DMS79 treated with DMSO at 0.1 percent for 48 hours (cell line): ENCODE measurements at regions not wholly inside any gene's neighbourhood (a gene's known extent, or its start where the extent isn't known, plus 50 kb on each side); places are given as distances from the start of the nearest gene placed in this dataset.

ENCODE experiments used
- DNase-seq: peaks from one replicate; lab custom pipeline; 2025; lab: John Stamatoyannopoulos, UW

DNA sequence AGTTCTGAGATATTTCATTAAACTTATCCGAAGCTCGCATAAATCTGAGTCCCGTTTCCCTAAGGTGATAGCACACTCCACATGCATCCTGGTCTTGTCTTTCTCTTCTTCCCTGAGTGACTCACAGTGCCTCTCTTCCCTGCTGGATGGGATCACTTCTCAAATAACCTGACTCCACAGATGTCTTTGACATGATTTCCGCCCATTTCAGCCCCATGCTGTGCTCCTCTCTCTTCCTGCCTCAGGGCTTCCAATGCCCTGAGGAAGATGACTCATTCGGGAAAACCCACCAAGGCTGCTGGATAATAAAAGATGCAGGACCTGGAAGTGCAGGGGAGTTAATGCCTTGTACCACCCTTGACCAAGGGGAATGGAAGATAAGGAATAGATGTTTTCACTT lies 441.7 kb upstream of the SOX11 start:
- no peak for DNase-seq

DNA sequence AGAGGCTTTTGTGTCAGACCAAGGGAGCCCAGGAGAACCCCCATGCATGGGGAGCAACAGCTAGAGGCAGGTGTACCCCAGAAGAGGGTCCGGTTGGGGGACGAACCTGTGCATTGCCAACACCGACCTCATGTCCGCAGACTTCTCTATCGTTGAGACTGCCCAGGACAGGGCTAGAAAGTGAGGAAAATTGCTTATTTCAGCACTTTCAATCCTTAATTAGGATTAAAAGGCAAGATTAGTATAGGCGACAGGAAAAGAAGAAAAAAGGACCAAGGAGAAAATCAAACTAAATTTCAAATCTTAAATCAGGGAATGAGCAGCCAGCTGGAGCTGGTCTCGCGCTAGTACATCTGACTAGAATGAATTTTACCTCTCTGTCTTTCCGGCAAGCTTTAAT lies 438.9 kb upstream of the SOX11 start:
- DNase-seq, result no peak

DNA sequence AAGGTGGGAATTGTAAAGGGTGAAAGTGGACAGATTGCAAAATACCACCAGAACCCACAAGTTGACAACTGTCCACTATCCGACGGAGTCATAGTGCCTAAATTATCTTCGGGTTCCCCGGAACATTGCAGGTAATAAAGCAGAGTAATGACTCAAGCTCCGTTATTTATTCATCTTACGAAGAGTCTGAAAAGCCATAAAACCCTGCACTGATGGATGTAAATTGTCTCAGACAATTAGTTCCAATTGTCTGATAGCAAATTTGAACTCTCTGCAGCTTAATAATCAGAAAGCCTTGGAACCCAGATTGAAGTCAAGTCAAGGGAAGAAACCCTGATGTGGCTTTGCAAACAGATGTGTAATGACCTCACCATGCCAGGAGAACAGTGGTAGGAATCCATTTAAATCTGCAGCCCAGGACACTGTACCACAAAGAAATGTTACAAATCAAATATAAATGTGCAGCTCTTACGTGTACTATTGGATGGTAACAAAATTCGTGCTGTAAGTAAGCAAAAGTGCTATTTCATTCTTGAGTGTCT lies 437.3 kb upstream of the SOX11 start:
- no peak for DNase-seq

DNA sequence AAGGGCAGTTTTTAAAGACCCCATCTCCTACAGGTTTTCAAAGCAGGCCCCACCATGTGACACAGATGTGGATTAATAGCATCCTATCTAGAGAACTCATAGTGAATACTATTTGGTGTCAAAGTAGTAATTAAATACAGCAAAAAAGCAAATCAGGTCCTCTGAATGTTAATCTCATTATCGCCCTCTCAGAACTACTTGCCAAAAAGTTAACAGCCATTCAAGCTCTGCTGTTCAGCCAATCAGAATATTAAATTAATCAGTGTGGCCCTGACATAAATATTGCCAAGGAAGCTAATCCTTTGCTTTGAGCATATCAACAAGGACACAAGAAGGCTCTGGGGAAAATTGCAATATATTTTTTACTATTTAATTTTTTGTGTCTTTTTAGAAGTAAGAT lies 428.9 kb upstream of the SOX11 start:
- DNase-seq, result no peak

DNA sequence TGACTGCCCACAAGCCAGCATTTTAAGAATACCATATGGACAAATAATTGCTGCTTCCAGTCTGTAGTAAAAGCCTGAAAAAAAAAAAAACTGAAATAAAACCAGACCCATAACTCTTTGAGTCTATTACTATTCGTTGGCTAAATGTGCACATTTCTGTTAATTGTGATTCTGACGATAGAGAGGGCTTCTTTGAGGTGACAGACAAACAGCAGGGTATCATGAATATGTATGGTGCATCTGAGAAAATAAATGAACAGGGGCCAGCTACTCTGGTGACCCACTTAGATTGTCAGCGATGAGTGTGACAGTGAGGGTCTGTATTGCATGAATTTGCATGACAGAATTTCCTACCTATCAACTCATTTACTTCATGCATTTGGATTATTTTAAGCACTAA lies 427.8 kb upstream of the SOX11 start:
- no peak for DNase-seq

DNA sequence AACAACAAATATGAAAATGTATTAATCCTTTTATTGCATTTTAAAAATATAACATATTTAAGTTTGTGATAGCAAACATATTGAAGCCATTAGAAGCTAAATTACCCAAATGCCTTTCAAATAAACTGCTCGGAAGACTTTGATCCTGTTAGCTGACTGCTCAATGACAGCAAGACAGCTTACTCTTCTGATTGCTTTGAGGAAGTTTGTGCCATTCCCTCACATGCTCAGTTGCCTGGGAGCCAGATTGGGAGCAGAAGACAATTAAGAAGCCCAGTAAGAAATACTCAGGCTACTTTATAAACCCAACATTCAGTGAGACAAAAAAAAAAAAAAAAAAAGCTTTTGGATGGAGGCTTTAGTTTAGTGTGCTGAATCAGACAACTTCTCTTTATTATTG lies 407.1 kb upstream of the SOX11 start:
- DNase-seq, result no peak

DNA sequence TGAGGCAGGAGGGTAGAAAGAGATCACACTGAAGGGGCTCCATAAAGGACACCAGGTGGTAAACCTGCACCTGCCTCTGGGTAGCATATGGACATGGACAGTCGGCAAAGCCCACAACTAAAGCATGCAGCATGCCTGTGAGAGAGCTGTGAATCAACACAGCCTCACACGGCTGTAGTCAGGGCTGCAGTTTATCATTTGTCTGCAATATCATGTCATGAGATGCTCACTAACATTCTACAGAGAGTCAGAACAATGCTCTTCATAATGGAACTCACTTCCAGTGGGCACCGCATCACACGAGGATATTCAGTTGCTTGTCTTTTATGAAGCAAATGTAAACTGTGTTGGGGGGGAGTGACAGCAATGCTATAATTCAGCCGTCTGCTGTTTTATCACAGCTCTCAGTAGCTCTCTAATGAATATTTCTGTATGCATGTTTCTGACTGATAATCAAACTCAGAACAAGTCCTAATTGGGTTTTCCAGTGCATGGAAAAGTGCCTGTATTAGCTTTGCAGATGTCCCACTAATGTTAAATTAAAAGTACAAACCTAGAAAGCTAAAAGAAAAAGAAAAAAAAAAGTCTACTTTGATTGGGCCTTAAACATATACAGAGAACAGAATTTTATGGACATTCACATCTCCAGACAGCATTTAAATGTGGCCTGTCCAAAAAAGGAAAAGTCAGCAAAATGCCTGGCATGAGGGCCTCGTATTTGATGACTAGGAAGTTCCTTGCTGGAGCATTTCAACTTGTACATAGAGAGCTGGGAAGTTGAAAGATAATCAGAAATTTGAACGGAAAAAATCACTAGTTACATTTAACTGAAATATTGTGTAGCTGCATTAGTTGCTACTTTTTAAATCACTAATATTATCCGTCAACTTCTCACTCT lies 406.1 kb upstream of the SOX11 start:
- DNase-seq, result no peak

DNA sequence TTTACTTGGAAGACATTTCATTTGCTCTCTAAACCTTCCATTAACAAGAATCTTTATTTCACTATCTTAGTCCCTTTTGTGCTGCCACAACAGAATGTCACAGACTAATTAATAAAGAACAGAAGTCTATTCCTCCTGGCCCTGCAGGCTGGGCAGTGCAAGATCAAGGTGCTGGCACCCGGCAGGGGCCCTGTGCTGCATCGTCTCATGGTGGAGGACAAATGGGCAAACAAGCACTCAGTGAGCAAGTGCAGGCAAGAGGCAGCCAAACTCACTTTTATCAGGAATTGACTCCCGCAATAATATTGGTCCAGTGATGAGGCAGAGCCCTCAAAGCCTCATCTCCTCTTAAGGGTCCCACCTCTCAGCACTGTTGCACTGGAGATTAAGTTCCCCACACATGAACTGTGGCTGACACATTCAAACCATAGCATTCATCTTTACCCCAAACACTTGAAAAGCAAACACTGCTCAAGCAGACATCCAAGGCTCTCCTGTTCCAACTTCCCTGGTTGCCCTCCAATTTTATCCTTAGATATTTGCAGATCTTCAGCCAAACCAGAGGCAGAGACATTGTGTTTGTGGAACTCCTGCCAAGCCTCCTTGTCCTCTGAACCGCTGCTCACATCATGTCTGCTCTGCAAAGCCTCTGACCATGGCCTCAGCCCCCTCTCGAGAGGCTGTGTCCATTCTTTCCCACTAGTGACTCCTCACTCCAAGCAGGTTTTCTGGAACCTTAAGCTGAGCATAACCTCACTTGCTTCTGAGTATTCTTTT lies 404.4 kb upstream of the SOX11 start:
- no peak for DNase-seq

DNA sequence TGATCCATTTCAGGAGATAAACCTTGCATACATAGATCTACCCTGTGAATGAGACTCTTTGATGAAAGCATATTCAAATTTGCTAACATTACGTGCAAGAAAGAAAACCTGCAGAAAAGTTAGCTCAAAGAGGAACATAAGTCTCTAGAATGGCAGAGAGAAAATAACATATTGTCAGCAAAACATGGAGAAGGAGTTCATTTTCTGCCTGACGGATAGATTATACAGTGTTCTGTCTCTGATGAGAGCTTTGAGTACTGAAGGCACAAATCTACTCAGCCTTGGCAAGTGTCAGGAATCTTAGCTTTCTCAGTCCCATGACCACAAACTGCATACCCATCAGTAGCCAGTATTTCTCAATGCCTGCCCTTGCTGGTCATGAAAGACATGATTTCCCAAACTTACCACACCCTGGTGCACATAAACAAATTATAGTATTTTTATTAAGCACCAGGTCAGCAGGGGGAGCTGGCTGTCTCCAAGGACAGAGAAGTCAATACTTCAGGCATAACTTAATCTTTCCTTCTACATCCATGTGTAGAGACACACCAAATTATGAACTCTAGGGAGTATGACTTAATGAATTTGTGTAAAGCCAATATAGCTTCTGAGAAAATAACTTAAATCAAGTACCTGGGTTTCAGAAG lies 401.2 kb upstream of the SOX11 start:
- DNase-seq, result no peak

DNA sequence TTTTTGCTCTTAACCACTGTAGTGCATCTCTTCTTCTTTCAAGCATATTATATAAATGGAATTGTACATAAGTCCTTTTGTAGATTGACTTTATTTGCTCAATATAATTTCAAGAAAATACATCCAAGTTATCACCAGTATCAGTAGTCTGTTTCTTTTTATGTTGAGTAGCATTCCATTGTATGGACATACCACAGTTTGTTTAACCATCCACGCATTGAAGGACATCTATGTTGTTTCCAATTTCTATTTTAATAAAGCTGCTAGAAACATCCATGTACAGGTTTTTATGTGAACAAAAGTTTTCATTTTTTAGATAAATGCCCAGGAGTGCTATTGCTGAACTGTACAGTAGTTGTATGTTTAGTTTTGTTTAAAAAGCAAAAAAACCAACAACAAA lies 387.5 kb upstream of the SOX11 start:
- no peak for DNase-seq

DNA sequence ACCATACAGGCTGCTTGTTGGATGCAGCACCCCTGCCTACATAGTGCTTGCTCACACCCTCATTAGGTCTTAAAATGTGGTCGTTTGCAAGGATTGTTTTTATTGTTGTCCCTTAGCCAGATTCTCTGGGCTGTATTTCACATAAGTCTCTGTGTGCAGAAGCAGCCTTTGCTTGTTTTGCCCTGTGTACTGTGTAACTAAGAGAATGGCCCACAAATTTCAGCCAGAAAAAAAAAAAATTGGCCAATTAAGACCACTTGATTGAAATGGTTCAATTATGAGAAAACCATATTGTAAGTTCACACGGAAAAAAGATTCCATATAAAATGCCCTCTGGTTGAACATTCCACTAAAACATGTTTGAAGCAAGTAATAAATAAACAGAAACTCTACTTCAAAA lies 377.1 kb upstream of the SOX11 start:
- peak; percentile 57 for DNase-seq

DNA sequence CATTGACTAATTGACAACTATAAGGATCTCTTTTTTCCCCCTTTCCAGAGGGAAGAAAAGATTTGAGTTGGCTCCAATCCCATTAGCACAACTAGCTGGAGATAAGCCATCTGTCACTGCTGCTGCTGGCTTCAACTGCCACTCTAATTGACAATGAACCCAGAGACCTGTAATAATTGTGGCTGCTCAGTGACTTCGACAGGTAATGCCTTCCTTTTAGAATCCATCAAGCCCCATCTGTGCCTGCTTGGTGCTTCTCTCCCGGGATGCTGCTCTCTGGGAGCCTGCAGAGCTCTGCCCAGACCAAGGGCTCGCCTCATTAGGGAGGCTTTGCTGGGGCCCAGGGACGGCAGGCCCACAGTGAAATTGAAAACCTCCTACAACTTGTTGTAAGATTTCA lies 376.7 kb upstream of the SOX11 start:
- DNase-seq, result peak; percentile 65

DNA sequence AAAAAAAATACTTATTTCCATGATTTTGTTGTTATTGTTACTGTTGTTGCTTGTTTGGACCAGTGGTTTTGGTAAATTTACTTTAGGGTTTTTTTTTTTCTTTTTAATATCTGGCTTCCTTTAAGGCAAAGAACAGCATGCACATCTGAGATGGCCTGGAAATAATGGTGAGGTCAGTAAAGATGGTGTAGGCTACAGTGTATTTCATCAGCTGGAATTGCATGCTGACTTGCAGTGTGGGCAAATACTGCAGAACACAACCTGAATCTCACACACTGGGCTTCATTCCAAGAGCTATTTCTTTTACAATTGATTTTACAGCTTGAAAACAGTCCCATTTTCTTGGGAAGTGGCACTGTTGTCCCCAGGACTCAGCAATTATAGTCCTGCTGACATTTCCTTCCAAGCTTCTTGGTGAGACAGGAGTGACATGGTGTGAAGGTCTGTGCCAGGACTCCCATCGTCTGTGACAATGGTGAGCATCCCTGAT lies 376.1 kb upstream of the SOX11 start:
- peak; percentile 7 for DNase-seq

DNA sequence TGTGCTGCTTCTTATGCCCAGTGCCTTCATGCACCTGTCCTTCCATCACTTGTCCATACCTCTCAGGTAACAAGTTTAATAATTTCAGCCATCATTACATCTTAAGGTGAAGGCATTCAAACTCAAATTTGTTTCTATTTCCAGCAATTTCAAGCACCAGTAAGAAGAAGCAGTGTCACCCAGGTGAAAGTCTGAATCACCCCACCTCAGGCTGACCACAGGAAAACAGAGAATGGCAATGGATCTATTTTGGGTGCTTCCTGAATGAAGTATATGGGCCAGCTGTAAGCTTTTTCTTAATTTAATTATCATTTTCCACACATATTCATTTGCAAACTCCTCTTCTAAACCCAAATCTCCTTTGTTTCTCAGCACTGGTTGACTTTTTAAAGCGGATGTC lies 372.7 kb upstream of the SOX11 start:
- peak; percentile 32 for DNase-seq

DNA sequence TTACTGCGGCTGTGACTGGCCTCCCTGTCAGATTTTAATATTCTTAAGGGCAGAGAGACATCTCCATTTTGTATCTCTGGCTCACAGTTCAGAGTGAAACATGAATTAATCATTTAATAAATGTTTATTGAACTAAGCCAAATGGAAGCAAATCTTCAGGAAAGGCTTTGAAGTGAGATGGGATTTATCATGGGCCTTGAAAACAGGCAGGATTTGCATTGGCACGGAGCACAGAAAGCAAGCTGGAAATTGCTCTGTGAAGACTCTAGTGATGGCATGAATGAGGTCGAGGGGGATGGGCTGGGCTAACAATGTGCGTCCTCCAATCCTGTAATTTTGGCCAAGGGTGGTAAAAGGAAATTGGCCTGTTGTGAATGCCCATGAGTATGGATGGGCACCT lies 369.8 kb upstream of the SOX11 start:
- DNase-seq, result no peak

DNA sequence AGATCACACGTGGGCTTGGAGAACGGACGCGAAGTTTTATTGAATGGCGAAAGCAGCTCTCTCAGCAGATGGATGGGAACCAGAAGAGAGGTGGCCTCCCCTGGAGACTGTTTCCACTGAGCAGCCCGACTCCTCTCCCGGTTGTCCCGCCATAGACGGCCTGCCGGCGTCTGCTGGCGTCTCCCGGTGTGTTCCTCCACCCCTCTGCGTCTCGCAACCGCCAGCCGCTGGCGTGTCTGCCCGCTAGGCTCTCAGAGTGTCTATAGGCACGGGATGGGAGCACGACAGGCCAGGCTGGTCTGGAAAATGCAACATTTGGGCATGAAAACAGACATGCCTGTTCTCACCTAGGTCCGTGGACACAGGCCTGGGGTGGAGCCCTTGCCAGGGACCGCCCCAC lies 366.7 kb upstream of the SOX11 start:
- DNase-seq, result no peak

DNA sequence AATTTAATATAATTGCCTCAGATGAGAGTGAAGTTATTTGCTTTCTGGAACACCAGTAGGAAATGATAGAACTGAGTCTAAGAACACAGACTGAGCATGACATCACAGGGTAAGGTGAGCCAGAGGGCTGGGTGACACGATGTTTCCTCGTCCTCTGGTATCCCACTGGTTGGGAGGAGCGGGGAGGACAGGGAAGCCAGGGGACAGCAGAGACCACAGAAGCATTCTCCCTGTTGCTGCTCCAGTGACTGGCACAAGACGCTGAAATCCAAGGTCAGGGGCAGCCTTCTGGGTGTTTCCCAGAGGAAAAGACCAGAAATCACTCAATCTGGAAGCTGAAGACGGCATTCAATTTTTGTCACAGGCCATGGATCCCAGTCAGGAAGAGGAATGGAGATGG lies 363.4 kb upstream of the SOX11 start:
- no peak for DNase-seq

DNA sequence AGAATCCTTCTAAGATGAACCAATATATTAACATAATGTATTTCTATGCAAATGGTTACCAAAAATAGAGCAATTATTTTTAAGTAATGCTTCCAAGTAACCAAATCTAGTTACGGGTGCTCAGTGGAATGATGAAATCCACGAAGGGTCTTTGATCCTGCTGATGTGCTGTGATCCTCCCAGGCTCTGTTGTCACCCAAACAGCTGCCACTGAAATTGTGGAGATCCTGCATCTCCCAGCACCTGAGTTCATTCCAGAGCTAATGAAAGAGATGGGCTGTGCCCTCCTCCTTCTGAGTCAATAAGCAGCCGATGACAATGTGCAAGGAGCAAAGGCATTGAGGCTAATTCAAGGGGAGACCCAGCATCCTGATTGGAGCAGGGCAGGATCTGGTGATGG lies 362.4 kb upstream of the SOX11 start:
- no peak for DNase-seq

DNA sequence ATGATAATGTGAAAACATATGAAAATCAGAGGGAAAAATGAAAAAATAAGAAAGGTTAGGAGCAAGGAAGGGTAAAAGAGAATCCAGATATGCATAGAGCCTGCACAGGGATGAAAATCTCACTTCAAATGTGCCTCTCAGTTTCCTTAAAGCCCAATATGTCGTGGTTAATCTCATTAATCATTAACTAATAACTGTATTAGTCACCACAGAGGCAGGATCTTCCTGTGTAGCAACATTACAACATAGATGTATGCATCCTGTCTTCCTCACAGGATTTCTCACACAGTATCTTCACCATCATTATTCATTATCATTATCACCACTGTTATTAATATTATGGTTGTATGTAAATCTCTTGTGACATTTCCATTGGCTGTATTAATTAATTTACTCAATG lies 361.2 kb upstream of the SOX11 start:
- no peak for DNase-seq

DNA sequence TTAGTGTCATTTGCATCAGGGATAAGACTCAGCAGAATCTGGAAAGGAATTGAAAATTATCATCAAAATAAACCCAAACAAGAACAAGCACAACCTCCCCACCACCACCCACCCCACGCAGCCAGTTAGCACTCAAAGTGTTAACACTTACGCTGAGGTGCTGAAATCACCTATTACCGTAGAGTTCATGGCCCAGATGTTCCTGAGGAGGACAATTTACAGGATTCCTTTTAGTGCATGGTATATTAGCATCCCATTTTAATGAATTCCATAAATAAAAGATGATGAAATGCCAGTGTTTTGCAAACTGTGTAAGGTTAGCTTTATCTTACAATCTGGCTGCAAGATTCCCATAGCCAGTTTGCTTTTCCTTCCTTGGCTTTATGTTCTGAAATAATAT lies 359.3 kb upstream of the SOX11 start:
- DNase-seq, result no peak

DNA sequence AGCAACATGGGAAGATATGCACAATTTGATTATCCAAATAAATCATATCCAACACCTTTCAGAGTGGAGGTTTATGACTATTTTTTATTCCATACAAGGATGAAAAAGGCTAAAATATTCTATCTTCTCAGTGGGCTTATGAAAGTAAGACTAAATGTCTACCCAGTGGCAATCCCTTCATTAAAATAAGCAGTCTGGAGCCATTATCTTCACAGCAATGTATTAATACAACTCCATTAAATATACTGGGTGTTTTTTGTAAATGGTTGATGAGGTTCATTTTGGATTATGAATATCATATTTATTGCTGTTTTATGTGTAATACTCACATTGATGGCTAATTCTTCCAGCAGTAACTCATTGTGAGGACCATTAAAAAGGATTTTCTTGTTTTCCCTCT lies 352.7 kb upstream of the SOX11 start:
- no peak for DNase-seq

DNA sequence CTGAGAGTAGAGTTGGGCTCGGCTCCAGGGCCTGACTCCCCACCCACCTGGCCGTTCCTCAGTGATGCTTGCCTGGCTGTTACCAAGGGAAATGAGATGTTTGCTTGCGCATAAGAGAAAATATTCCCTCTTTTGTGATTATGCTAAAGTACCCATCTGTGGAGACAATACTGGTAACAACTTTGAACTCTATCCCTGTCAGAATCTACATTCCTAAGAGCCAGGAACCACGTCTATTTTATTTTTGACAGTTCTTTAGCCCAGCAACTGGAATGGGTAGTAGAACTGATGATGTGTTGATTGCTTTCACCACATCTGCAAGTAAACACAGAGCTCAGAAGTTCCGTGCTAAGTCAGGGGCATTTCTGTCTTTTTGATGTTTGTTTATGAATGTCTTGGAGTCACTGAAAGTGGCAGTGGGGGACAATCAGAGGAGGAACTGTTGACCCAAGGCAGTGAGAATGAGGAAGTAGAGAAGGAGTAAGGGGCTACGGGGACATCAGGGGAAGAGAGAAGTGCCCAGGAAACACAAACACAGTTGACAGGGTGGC lies 348.3 kb upstream of the SOX11 start:
- DNase-seq, result no peak
